ENCODE measurements at regions not wholly inside any gene's neighbourhood (a gene's known extent, or its start where the extent isn't known, plus 50 kb on each side); places are given as distances from the start of the nearest gene placed in this dataset.

GRCh38 chr3:193836511-193836910 lies 243.5 kb downstream of the OPA1 start:
- TF ChIP-seq CTCF (IDR thresholded peaks at IDR 0.05; ENCODE audit: poor library complexity, severe bottlenecking): no peak
- no peak for TF ChIP-seq REST (IDR thresholded peaks at IDR 0.05; ENCODE audit: borderline replicate concordance)
- no peak for TF ChIP-seq MXI1 (conservative IDR thresholded peaks at IDR 0.05; ENCODE audit: poor library complexity, severe bottlenecking)
- TF ChIP-seq EZH2 (IDR thresholded peaks at IDR 0.05; ENCODE audit: borderline replicate concordance, insufficient read depth, low read length, poor library complexity, severe bottlenecking): no peak

All from neural cell (in vitro differentiated cells).